Lung microvascular endothelial cell (primary cell): ENCODE measurements at regions not wholly inside any gene's neighbourhood (a gene's known extent, or its start where the extent isn't known, plus 50 kb on each side); places are given as distances from the start of the nearest gene placed in this dataset.

Experiments used
- DNase-seq, 2 donors: peaks; one replicate each; pipeline versions ENCODE4 v3.0.0 to v3.0.0-alpha.2; 2010; ENCODE audit warnings: low read depth in 2 of 2

DNA sequence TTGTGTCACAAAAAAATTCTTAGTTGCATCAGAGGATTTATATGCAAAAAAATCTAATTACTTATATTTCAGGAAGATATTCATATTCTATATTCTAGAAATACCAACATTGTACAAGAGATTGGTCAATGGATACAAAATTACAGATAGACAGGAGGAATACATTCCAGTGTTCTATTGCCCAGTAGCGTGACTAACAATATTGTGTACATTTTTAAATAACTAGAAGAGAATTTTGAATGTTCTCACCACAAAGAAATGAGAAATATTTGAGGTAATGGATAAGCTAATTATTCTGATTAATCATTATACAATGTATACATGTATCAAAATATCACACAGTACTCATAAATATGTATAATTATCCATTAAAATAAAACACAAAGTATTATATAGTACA, 253.3 kb downstream of the IPMK start:
- DNase-seq = no peak

- no peak for DNase-seq
Measured at GRCh38 chr10:58013406-58013805, 254.3 kb downstream of the IPMK start.

- no peak for DNase-seq
Measured at GRCh38 chr10:58010073-58010702, 257.5 kb downstream of the IPMK start.

DNA sequence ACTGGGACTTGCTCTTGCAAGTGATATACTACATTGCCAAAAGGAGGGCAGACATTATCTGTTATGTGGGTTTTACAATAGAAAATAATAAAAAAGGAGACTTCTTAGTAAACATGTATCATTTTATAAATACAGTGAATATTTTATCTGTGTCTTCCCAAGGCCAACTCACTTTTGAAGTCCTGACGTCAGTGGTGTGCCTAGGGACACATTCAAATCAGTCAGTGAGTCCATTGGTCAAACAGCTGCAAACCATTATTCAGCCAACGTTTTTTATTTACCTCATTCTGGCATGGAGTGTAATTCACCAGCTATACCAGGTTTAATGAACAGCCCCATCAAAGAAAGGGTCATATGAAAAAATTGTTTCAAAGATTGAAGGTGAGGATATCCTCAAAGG, 263.7 kb downstream of the IPMK start:
- no peak for DNase-seq

DNA sequence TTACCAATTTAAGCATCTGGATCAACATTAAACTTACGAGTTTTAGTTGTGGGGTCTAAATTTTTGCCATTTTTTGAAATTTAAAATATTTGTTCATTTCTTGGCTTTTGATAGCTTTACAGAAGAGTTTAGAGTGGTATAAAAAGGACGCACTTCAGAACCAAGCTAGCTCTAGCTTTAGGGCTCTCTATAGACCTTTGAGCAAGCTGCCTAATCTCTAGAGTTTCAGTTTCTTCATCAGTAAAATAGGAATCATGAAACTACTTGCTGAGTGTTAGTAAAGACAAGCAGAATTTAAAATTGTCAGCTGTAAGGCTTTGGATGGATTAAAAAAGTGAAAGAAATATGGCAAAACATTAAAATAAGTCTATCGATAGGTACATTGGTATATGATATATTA, 266.5 kb downstream of the IPMK start:
- DNase-seq = no peak

DNA sequence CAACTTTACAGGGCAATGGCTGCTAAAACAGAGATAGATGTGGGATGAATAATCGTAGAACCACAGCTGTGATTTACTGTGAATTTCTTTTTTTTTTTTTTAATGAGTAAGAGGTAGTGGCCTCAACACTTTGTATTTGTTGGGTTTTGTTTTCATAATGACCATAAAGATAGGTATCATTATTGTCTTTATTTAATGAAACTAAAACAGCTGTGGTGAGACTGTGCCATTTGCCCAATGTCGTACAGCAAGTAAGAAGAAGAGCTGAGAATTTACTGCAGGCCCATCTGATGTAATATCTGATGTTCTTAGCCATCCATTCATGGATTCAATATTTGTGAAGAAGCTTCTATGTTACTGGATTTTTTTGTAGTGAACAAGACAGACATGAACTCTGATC, 271.2 kb downstream of the IPMK start:
- DNase-seq = no peak

GRCh38 chr10:57993302-57993701, 274.4 kb downstream of the IPMK start:
- DNase-seq = no peak

GRCh38 chr10:57992321-57993077, 275.2 kb downstream of the IPMK start:
- DNase-seq = no peak

DNA sequence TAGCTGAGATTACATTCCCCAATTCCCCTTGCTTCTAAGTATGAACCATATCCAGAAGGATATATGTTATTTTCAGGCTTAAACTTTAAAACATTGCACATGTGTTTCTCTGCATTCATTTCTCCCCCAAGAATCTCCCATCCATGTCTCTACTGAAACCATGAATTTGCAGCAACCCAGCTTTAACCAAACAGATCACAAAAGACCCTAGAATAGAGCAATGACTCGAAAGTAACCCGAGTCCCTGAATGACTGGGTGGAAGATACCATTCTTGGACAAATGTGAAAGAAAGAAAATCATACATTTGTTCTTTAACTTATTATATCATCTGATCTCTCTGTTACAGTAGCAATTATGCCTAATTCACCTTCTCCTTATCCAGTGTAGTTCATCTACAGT, 278.7 kb downstream of the IPMK start:
- no peak for DNase-seq

DNA sequence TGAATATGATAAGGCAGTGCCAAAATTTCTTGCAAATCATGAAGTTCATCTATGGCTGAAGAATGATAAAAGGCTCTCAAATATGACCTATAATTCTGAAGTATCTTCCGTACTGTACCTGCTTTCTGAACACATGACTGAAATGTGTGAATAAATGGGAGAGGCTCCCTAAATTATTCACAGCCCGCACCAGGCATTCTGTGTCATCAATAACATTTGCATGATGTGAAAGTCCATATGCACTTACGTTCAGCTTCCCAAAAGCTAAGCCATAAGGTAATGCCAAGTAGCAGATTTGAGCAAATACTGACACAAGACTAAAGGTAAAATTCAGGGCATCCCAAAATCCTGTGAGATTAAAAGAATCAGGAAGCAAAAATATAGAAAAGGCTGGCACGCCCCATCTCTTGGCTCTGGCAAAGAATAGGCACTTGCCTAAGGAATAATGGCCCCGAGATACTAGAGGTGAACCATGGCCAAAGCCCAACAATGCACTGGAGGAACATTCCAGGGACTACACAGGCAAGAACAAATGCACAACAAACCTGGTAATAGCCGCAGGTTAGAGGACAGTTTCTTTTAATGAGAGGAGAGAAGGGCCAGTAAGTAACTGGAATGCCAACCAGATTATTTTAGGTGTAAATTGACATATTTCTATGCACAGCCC, 280.5 kb downstream of the IPMK start:
- no peak for DNase-seq

GRCh38 chr10:57986422-57986821, 281.3 kb downstream of the IPMK start:
- DNase-seq = no peak

GRCh38 chr10:57983281-57983791, 284.4 kb downstream of the IPMK start:
- DNase-seq = no peak

DNA sequence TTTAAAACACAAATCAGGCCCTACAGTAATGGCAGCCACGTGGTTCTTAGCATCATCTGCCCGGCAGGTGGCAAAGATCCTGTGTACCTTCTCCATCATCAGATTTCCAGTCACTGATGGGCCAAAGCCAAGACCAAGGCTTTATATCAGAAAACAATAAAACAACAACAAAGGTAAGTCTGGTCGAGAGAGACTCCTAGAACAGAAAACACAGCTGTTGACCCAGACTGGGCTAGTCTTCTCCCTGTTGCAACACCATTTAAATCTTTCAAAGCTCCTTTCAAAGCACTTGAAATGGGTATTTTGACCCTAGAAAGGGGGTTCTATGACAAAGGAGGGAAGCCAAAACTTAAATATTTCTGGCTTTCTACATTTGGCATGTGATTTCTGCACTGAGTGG, 285.6 kb downstream of the IPMK start:
- no peak for DNase-seq

DNA sequence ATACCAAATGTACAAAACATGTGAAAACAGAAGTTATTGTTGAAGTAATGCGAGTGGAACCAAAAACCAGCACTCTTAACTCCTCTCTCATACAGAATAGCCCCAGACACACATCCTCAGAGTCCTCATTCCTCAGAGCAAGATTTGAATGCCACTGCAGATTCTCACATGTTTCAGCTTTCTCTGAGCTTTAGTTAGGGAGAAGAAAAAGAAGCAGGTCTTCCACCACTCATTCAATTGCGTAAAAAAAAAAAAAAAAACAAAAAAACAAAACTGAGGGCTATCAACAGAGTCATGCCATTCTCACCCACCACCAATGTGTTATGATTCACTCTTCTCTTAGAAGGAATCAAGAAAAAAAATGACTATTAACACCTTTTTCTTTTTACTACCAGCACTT, 287.7 kb downstream of the IPMK start:
- no peak for DNase-seq

GRCh38 chr10:57979491-57979890, 288.2 kb downstream of the IPMK start:
- no peak for DNase-seq

DNA sequence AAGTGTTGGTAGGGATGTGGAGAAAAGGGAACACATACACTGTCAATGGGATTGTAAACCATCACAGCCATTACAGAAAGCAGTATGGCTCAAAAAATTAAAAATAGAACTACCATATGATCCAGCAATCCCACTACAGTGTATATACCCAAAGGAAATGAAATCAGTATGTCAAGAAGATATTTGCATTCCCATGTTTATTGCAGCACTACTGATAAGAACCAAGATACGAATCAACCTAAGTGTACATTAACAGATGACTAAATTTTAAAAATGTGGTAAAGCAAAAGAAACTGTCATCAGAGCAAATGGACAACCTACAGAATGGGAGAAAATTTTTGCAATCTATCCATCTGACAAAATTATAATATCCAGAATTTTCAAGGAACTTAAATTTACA, 290.4 kb downstream of the IPMK start:
- DNase-seq = no peak

- no peak for DNase-seq
Measured at GRCh38 chr10:57973451-57973850, 294.2 kb downstream of the IPMK start.

- no peak for DNase-seq
Measured at GRCh38 chr10:57972783-57973182, 294.9 kb downstream of the IPMK start.

DNA sequence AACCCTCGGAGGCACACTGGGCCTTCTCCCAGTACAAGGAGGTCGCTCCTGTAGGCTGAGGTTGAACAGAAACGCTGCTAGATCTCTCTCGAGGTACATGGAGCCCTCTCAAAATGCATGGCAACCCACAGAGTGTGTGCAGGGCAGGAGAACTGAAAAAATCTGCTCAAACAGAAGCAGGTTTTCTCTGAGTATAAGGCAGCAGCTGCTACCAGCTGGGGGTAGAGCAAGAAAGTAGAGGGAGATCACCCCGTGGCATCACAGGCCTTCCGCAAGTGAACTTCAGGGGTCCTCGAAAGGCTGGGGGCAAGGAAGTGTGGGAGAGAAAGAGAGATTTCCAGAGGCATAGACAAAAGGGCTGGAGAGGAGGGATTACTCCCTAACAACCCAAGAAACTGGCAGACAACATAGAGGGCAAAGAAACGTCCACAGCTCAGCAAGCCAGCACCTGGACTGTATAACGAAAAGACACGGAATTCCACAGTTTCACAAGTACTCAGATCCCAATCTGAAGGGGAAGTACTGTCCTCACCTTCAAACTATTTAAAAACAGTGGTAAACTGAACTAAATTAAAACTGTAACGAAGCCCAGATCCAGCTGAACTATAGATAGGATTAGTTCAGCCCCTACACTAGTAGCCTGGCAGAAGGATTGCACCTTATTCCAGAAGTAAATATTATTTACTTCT, 299.2 kb downstream of the IPMK start:
- no peak for DNase-seq

DNA sequence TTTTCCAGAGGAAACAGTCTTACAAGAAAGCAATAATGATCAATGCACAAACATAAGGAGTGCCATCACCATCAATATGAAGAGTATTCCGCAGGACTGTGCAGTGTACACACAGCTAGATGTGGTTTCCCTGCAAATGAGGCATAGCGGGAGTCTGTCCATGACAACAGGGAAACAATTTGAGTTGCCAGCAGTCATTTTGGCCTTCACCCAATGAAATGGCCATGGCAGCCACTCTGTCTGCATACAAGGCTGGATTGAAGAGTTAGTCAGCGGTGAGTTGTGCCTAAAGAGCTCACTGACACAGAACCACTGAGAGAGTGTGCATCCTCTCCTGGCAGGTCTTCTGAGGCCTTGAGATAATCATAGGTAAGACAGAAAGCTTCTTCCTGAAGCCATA, 303.3 kb downstream of the IPMK start:
- peak in 1 of 2 donors; percentile 8 for DNase-seq

DNA sequence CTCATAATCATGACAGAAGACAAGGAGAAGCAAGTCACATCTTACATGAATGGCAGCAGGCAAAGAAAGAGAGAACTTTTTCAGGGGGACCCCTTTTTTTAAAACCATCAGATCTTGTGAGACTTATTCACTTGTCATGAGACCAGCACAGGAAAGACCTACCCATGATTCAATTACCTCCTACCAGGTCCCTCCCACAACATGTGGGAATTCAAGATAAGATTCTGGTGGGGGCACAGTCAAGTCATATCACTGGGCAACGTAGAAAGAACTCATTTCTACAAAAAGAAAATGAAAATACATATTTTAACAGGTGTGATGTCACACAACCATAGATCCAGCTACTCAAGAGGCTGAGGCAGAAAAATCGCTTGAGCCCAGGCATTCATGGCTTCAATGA, 304.1 kb downstream of the IPMK start:
- no peak for DNase-seq

- DNase-seq = no peak
Measured at GRCh38 chr10:57962839-57963238, 304.9 kb downstream of the IPMK start.
